ENCODE measurements at regions not wholly inside any gene's neighbourhood (a gene's known extent, or its start where the extent isn't known, plus 50 kb on each side); places are given as distances from the start of the nearest gene placed in this dataset.

- DNase-seq (ENCODE audit: low read depth in 2 of 2) = no peak
Measured at GRCh38 chr3:178445139-178445538, 91.1 kb upstream of the KCNMB2 start.

- DNase-seq (ENCODE audit: low read depth in 2 of 2) = no peak
Measured at GRCh38 chr3:178446059-178446458, 90.2 kb upstream of the KCNMB2 start.

GRCh38 chr3:178450476-178450875 lies 85.8 kb upstream of the KCNMB2 start:
- DNase-seq (ENCODE audit: low read depth in 2 of 2) = no peak

- DNase-seq (ENCODE audit: low read depth in 2 of 2) = no peak
Measured at GRCh38 chr3:178451799-178452198, 84.4 kb upstream of the KCNMB2 start.

- DNase-seq (ENCODE audit: low read depth in 2 of 2) = no peak
Measured at GRCh38 chr3:178454726-178455125, 81.5 kb upstream of the KCNMB2 start.

GRCh38 chr3:178455226-178455625 lies 81.0 kb upstream of the KCNMB2 start:
- no peak for DNase-seq (ENCODE audit: low read depth in 2 of 2)

- no peak for DNase-seq (ENCODE audit: low read depth in 2 of 2)
Measured at GRCh38 chr3:178455946-178456345, 80.3 kb upstream of the KCNMB2 start.

- DNase-seq (ENCODE audit: low read depth in 2 of 2) = no peak
Measured at GRCh38 chr3:178456621-178457285, 79.5 kb upstream of the KCNMB2 start.

- DNase-seq (ENCODE audit: low read depth in 2 of 2) = no peak
Measured at GRCh38 chr3:178457511-178457910, 78.7 kb upstream of the KCNMB2 start.

GRCh38 chr3:178458313-178459037 lies 77.8 kb upstream of the KCNMB2 start:
- DNase-seq (ENCODE audit: low read depth in 2 of 2) = no peak

GRCh38 chr3:178459038-178459410 lies 77.2 kb upstream of the KCNMB2 start:
- DNase-seq (ENCODE audit: low read depth in 2 of 2) = no peak

GRCh38 chr3:178465260-178466180 lies 70.7 kb upstream of the KCNMB2 start:
- no peak for DNase-seq (ENCODE audit: low read depth in 2 of 2)

GRCh38 chr3:178472941-178473340 lies 63.3 kb upstream of the KCNMB2 start:
- DNase-seq (ENCODE audit: low read depth in 2 of 2) = no peak

- no peak for DNase-seq (ENCODE audit: low read depth in 2 of 2)
Measured at GRCh38 chr3:178474526-178474925, 61.7 kb upstream of the KCNMB2 start.

- DNase-seq (ENCODE audit: low read depth in 2 of 2) = no peak
Measured at GRCh38 chr3:178475062-178475461, 61.2 kb upstream of the KCNMB2 start.

GRCh38 chr3:178476886-178477285 lies 59.4 kb upstream of the KCNMB2 start:
- DNase-seq (ENCODE audit: low read depth in 2 of 2) = no peak

- no peak for DNase-seq (ENCODE audit: low read depth in 2 of 2)
Measured at GRCh38 chr3:178479446-178479845, 56.8 kb upstream of the KCNMB2 start.

- no peak for DNase-seq (ENCODE audit: low read depth in 2 of 2)
Measured at GRCh38 chr3:178479860-178480259, 56.4 kb upstream of the KCNMB2 start.

- no peak for DNase-seq (ENCODE audit: low read depth in 2 of 2)
Measured at GRCh38 chr3:178480274-178480673, 56.0 kb upstream of the KCNMB2 start.

GRCh38 chr3:178480795-178481194 lies 55.4 kb upstream of the KCNMB2 start:
- no peak for DNase-seq (ENCODE audit: low read depth in 2 of 2)

GRCh38 chr3:178482981-178483380 lies 53.3 kb upstream of the KCNMB2 start:
- no peak for DNase-seq (ENCODE audit: low read depth in 2 of 2)

- no peak for DNase-seq (ENCODE audit: low read depth in 2 of 2)
Measured at GRCh38 chr3:178483704-178484103, 52.5 kb upstream of the KCNMB2 start.

- no peak for DNase-seq (ENCODE audit: low read depth in 2 of 2)
Measured at GRCh38 chr3:178485756-178486155, 50.5 kb upstream of the KCNMB2 start.

Measured in stimulated activated CD8-positive, alpha-beta memory T cell treated with anti-CD3 and anti-CD28 coated beads, Interleukin-15, amount 100 ng/mL, for 48 hours (primary cell).